H1 (cell line): ENCODE measurements at regions not wholly inside any gene's neighbourhood (a gene's known extent, or its start where the extent isn't known, plus 50 kb on each side); places are given as distances from the start of the nearest gene placed in this dataset.

Source experiments
- CTCF ChIA-PET: fragments of 300-600 bp; sonication (Branson Sonifier 250); formaldehyde crosslinking; loops from one replicate; lab custom pipeline; 2021; ENCODE audit not compliant: partially characterized antibody; lab: Charles Lee
- POLR2A ChIA-PET: fragments of 300-600 bp; sonication (Branson Sonifier 250); formaldehyde crosslinking; loops from one replicate; lab custom pipeline; 2021; ENCODE audit warnings: inconsistent platforms; ENCODE audit not compliant: partially characterized antibody; lab: Charles Lee
- DNase-seq, 2 experiments: peaks; one replicate each; pipeline versions ENCODE4 v3.0.0 to v3.0.0-alpha.2; 2010 to 2022; ENCODE audit warnings: low spot score in 2 of 2, low read depth in 1 of 2, mixed read lengths in 1 of 2
- FAIRE-seq: peaks from 2 replicates; lab custom pipeline; 2011; peaks lifted over from hg19 to GRCh38; lab: Jason Lieb, UNC
- H2AFZ ChIP-seq: 2 replicates; pipeline ENCODE4 v1.8.1; 2012; ENCODE audit warnings: low read length, inconsistent platforms
- H2AK5ac ChIP-seq: 2 replicates; pipeline ENCODE4 v1.6.1; 2013; ENCODE audit warnings: low read depth, low read length
- H2BK120ac ChIP-seq: replicated peaks from 2 replicates; pipeline ENCODE3; 2013; ENCODE audit warnings: low read depth, low read length, inconsistent platforms
- H2BK12ac ChIP-seq: 2 replicates; pipeline ENCODE4 v1.6.1; 2013; ENCODE audit warnings: low read depth, low read length
- H2BK15ac ChIP-seq: 2 replicates; pipeline ENCODE4 v1.6.1; 2013; ENCODE audit warnings: low read length
- H2BK20ac ChIP-seq: 2 replicates; pipeline ENCODE4 v1.6.1; 2013; ENCODE audit warnings: low read length
- H2BK5ac ChIP-seq: 2 replicates; pipeline ENCODE4 v1.6.1; 2013; ENCODE audit warnings: low read depth, low read length
- H3K14ac ChIP-seq: 2 replicates; pipeline ENCODE4 v1.6.1; 2013; ENCODE audit warnings: inconsistent platforms; ENCODE audit not compliant: insufficient read length
- H3K18ac ChIP-seq: 2 replicates; pipeline ENCODE4 v1.6.1; 2013; ENCODE audit warnings: low read length; ENCODE audit errors: extremely low read depth
- H3K23ac ChIP-seq: 2 replicates; pipeline ENCODE4 v1.6.1; 2013; ENCODE audit warnings: inconsistent platforms; ENCODE audit not compliant: insufficient read length
- H3K23me2 ChIP-seq: 2 replicates; pipeline ENCODE4 v1.6.1; 2013; ENCODE audit warnings: low read depth, low read length
- H3K27ac ChIP-seq: 2 replicates; pipeline ENCODE4 v1.6.1; 2011; ENCODE audit warnings: low read depth, low read length, inconsistent platforms
- H3K27me3 ChIP-seq, 4 experiments: replicated peaks in 1 of 4; 1 replicate in 1 of 4; 2 replicates in 3 of 4; pipeline versions ENCODE4 v1.6.1 to v1.8.1; 2011 to 2013; ENCODE audit warnings: low read length in 3 of 4, mild to moderate bottlenecking in 3 of 4, inconsistent platforms in 2 of 4, mixed read lengths in 2 of 4, moderate library complexity in 1 of 4; ENCODE audit not compliant: control insufficient read depth in 3 of 4, insufficient read depth in 3 of 4; ENCODE audit errors: extremely low read depth in 1 of 4
- H3K36me3 ChIP-seq, 4 experiments: 2 replicates each; pipeline versions ENCODE4 v1.6.1 to v1.8.1; 2011 to 2013; ENCODE audit warnings: mild to moderate bottlenecking in 4 of 4, low read length in 3 of 4, moderate library complexity in 2 of 4, control low read depth in 1 of 4, inconsistent platforms in 1 of 4; ENCODE audit not compliant: insufficient read depth in 4 of 4, control insufficient read depth in 2 of 4
- H3K4ac ChIP-seq: replicated peaks from 2 replicates; pipeline ENCODE3; 2013; ENCODE audit warnings: low read length, low read depth, mixed read lengths, inconsistent platforms; ENCODE audit not compliant: insufficient read length
- H3K4me1 ChIP-seq, 4 experiments: replicated peaks in 1 of 4; 1 replicate in 1 of 4; 2 replicates in 3 of 4; pipeline versions ENCODE4 v1.6.1 to v1.8.1; 2011 to 2013; ENCODE audit warnings: low read length in 3 of 4, inconsistent platforms in 2 of 4, mixed read lengths in 1 of 4; ENCODE audit not compliant: insufficient read depth in 4 of 4, control insufficient read depth in 3 of 4
- H3K4me2 ChIP-seq, 2 experiments: 2 replicates each; pipeline versions ENCODE4 v1.6.1 to v1.8.1; 2011 to 2013; ENCODE audit warnings: low read depth in 2 of 2, low read length in 2 of 2, control low read depth in 1 of 2, inconsistent platforms in 1 of 2, mild to moderate bottlenecking in 1 of 2; ENCODE audit not compliant: insufficient read depth in 1 of 2
- H3K4me3 ChIP-seq, 4 experiments: fragments of 200-600, 300-600 bp in 1 of 4; sonication (generic), shearing (Covaris generic), sonication (Bioruptor Twin) in 1 of 4; 2 replicates each; pipeline versions ENCODE4 v1.5.1 to v1.8.1; 2011 to 2016; ENCODE audit warnings: low read length in 4 of 4, low read depth in 3 of 4, control low read depth in 2 of 4, inconsistent platforms in 2 of 4, mild to moderate bottlenecking in 2 of 4, mixed read lengths in 1 of 4, moderate library complexity in 1 of 4; ENCODE audit not compliant: insufficient read depth in 2 of 4; ENCODE audit errors: extremely low read depth in 1 of 4
- H3K56ac ChIP-seq: replicated peaks from 2 replicates; pipeline ENCODE3; 2013; ENCODE audit warnings: low read depth, mild to moderate bottlenecking, mixed read lengths, low read length, inconsistent platforms; ENCODE audit not compliant: insufficient read length
- H3K79me1 ChIP-seq: 2 replicates; pipeline ENCODE4 v1.6.1; 2013; ENCODE audit warnings: low read depth, low read length, control low read depth
- H3K79me2 ChIP-seq, 2 experiments: 2 replicates each; pipeline versions ENCODE4 v1.6.1 to v1.8.1; 2012 to 2013; ENCODE audit warnings: low read length in 2 of 2, mild to moderate bottlenecking in 2 of 2, inconsistent platforms in 1 of 2; ENCODE audit not compliant: insufficient read depth in 2 of 2, control insufficient read depth in 1 of 2
- H3K9ac ChIP-seq, 4 experiments: replicated peaks in 1 of 4; 1 replicate in 1 of 4; 2 replicates in 3 of 4; pipeline versions ENCODE4 v1.6.1 to v1.8.1; 2011 to 2013; ENCODE audit warnings: low read depth in 3 of 4, low read length in 3 of 4, control low read depth in 2 of 4, mild to moderate bottlenecking in 2 of 4, moderate library complexity in 2 of 4, inconsistent platforms in 1 of 4; ENCODE audit errors: extremely low read depth in 1 of 4
- H3K9me3 ChIP-seq, 2 experiments: 2 replicates each; pipeline versions ENCODE4 v1.6.1 to v1.8.1; 2012 to 2013; ENCODE audit warnings: mild to moderate bottlenecking in 2 of 2, moderate library complexity in 2 of 2, control low read depth in 1 of 2, inconsistent platforms in 1 of 2, low read depth in 1 of 2, low read length in 1 of 2, mixed read lengths in 1 of 2; ENCODE audit not compliant: insufficient read depth in 2 of 2
- H4K20me1 ChIP-seq, 2 experiments: replicated peaks in 1 of 2; 2 replicates each; pipeline versions ENCODE3 to v1.8.1; 2011 to 2013; ENCODE audit warnings: inconsistent platforms in 2 of 2, low read length in 2 of 2, mild to moderate bottlenecking in 1 of 2; ENCODE audit not compliant: insufficient read depth in 2 of 2, control insufficient read depth in 1 of 2
- H4K5ac ChIP-seq: 2 replicates; pipeline ENCODE4 v1.6.1; 2013; ENCODE audit warnings: low read length, low read depth, mixed read lengths, inconsistent platforms; ENCODE audit not compliant: insufficient read length
- H4K8ac ChIP-seq: 2 replicates; pipeline ENCODE4 v1.8.0; 2013; ENCODE audit warnings: mild to moderate bottlenecking, moderate library complexity, low read length, inconsistent platforms; ENCODE audit not compliant: insufficient read depth; ENCODE audit errors: extremely low read depth
- H4K91ac ChIP-seq: replicated peaks from 2 replicates; pipeline ENCODE3; 2013; ENCODE audit warnings: low read length, mixed read lengths, inconsistent platforms; ENCODE audit not compliant: insufficient read length
- KDM4A ChIP-seq: IDR thresholded peaks from one replicate; pipeline ENCODE4 v1.7.1; 2012; ENCODE audit warnings: low read depth, mild to moderate bottlenecking, moderate library complexity, low read length, inconsistent platforms; ENCODE audit not compliant: severe bottlenecking
- NRF1 ChIP-seq: IDR thresholded peaks from 2 replicates; pipeline ENCODE4 v1.6.1; 2011; ENCODE audit warnings: mild to moderate bottlenecking, low read depth, low read length, improper control_type of control experiment
- SP2 ChIP-seq: IDR thresholded peaks from 2 replicates; pipeline ENCODE4 v1.6.1; 2012; ENCODE audit warnings: mild to moderate bottlenecking, low read length, inconsistent platforms
- SP4 ChIP-seq: IDR thresholded peaks from 2 replicates; pipeline ENCODE4 v1.6.1; 2012; ENCODE audit warnings: low read length, inconsistent platforms
- SUZ12 ChIP-seq: fragments of 200-600 bp; sonication (generic); IDR thresholded peaks from 2 replicates; pipeline ENCODE4 v1.6.1; 2012; ENCODE audit warnings: mild to moderate bottlenecking, inconsistent platforms, low read length, moderate library complexity, mixed read lengths
- TAF1 ChIP-seq: IDR thresholded peaks from 2 replicates; pipeline ENCODE4 v1.6.1; 2011; ENCODE audit warnings: mild to moderate bottlenecking, low read depth, low read length
- YY1 ChIP-seq: IDR thresholded peaks from 2 replicates; pipeline ENCODE4 v1.6.1; 2011; ENCODE audit warnings: low read depth, mild to moderate bottlenecking, low read length
- WGBS, 2 experiments: shearing (Covaris generic) in 1 of 2; methylation state at CpG; one replicate each; pipeline versions ENCODE4 v1.1.6 to v1.1.7; 2013 to 2015; ENCODE audit warnings: low lambda C conversion rate in 2 of 2, mixed read lengths in 2 of 2, inconsistent platforms in 1 of 2, low coverage in 1 of 2, missing lambda C conversion rate in 1 of 2; ENCODE audit not compliant: insufficient replicate concordance in 2 of 2, insufficient coverage in 1 of 2, insufficient read length in 1 of 2; ENCODE audit errors: extremely low coverage in 1 of 2, missing lambda C conversion rate in 1 of 2; 5-methylcytosine and 5-hydroxymethylcytosine counted together
- TF ChIP-seq, protein P1 (sequence below): IDR thresholded peaks from 2 replicates; pipeline ENCODE4 v1.6.1; 2012; ENCODE audit warnings: low read length, inconsistent platforms

DNA sequence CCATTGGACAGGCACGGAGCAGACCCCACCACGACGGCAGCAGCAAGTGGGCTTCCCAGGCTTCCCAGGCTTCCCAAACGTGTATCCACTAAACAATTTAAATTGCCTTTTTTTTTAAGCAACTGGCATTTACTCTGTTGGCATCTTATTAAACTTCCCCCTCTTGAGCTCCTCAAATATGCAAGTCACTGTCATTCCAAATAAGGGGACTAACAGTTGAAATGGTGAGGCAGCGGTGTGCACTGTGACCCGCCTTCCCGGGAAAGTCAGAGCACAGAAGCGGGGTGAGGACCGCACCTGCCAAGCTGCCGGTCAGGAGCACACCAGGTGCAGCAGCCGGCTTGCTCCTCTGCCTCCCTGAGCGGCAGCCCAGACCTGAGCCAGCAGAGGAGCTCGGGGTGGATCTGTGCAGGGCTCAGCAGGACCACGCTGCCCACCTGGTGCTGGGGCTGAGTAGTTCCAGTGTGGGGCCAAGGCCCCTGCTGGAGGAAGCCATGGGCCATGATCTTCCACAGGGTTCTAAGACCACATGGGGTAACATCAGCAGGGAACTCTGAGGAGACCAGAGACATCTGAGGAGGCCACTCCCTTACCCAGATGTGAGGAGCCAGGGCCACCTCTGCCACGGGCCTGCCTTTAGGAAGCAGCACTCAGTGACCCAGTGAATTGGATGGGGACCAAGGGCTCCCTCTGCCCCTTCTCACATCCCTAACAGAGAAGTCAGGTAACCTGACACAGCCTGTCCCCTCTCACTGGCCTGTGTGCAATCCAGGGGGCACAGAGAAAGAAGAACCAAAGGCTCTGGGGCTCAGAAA lies 245.4 kb downstream of the NPHP4 start:
- no peak overlapping the region; a peak in 1 of 4 replicates for H3K4me2 ChIP-seq
- H2BK15ac ChIP-seq: 0 out of 2 replicates have a peak overlapping the region, but pooled peaks have one; percentile 29
- no peak overlapping the region for H3K27ac ChIP-seq
- H3K4ac ChIP-seq: peak overlapping the region; percentile 80
- FAIRE-seq (no peak), DNase-seq (peak in 1 of 2 experiments; percentile 54)
- 77% methylated on average over 15 of the region's 15 CpGs; no CpG with 5 or more reads in 1 of the 2 experiments for WGBS, 2 experiments
- H3K18ac ChIP-seq: peak overlapping the region; percentile 83
- H3K14ac ChIP-seq: no peak overlapping the region
- H2BK120ac ChIP-seq: no peak overlapping the region
- CTCF ChIA-PET: interaction anchor here (0.5 to 4.2 kb wide), 31 partner anchors 9 to 1869 kb away, joined by 3 to 57 read pairs (median 5); no protein-coding TSS in a partner anchor
- peaks cover 2 to 6% of the 10 kb centered on the region in 2 experiments; a peak in 2 of 4 replicates for H3K9me3 ChIP-seq
- no peaks in the 10 kb centered on the region for H4K20me1 ChIP-seq
- H3K79me1 ChIP-seq: no peaks in the 10 kb centered on the region
- H3K4me1 ChIP-seq: peaks cover 4 to 16% (median 11%) of the 10 kb centered on the region in 4 experiments
- H3K56ac ChIP-seq: no peak overlapping the region
- H3K9ac ChIP-seq: no peak overlapping the region
- no peaks in the 10 kb centered on the region for H3K79me2 ChIP-seq
- H3K23me2 ChIP-seq: peaks cover 2% of the 10 kb centered on the region
- no peak overlapping the region for H3K4me3 ChIP-seq
- peak overlapping the region; percentile 80; the same call in 1 of the 2 replicates for H2BK12ac ChIP-seq
- no peak overlapping the region; the same call in 1 of the 2 replicates for H2AK5ac ChIP-seq
- H2AFZ ChIP-seq: no peak overlapping the region
- POLR2A ChIA-PET: interaction anchor here (1.1 kb wide), 1 partner anchor 19 kb away, joined by 5 read pairs; no protein-coding TSS in a partner anchor
- no peak overlapping the region for H4K91ac ChIP-seq
- no peak for TF ChIP-seq SP2
- no peak for TF ChIP-seq SP4
- no peak for TF ChIP-seq KDM4A
- TF ChIP-seq YY1: no peak
- TF ChIP-seq TAF1: no peak
- TF ChIP-seq NRF1: no peak
- TF ChIP-seq, protein P1, sequence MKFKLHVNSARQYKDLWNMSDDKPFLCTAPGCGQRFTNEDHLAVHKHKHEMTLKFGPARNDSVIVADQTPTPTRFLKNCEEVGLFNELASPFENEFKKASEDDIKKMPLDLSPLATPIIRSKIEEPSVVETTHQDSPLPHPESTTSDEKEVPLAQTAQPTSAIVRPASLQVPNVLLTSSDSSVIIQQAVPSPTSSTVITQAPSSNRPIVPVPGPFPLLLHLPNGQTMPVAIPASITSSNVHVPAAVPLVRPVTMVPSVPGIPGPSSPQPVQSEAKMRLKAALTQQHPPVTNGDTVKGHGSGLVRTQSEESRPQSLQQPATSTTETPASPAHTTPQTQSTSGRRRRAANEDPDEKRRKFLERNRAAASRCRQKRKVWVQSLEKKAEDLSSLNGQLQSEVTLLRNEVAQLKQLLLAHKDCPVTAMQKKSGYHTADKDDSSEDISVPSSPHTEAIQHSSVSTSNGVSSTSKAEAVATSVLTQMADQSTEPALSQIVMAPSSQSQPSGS: no peak
- no peak for TF ChIP-seq SUZ12
- no peak overlapping the region for H3K23ac ChIP-seq
- no peaks in the 10 kb centered on the region; a peak in 1 of 7 replicates for H3K27me3 ChIP-seq
- H4K8ac ChIP-seq: no peak overlapping the region
- peak overlapping the region; percentile 86; the same call in 1 of the 2 replicates for H2BK20ac ChIP-seq
- peak overlapping the region; percentile 60; the same call in 1 of the 2 replicates for H2BK5ac ChIP-seq
- no peaks in the 10 kb centered on the region for H3K36me3 ChIP-seq
- no peak overlapping the region for H4K5ac ChIP-seq
